Dedifferentiated amniotic fluid mesenchymal stem cell (primary cell): ENCODE measurements at regions not wholly inside any gene's neighbourhood (a gene's known extent, or its start where the extent isn't known, plus 50 kb on each side); places are given as distances from the start of the nearest gene placed in this dataset.
"Not testable (repeated sequence)": the region's sequence is repeated elsewhere in the genome, so short reads cannot be mapped to it uniquely, and the experiment has no call there.

Source experiments
- DNase-seq: peaks from one replicate; pipeline ENCODE4 v3.0.0-alpha.2; 2016; ENCODE audit errors: extremely low spot score

DNA sequence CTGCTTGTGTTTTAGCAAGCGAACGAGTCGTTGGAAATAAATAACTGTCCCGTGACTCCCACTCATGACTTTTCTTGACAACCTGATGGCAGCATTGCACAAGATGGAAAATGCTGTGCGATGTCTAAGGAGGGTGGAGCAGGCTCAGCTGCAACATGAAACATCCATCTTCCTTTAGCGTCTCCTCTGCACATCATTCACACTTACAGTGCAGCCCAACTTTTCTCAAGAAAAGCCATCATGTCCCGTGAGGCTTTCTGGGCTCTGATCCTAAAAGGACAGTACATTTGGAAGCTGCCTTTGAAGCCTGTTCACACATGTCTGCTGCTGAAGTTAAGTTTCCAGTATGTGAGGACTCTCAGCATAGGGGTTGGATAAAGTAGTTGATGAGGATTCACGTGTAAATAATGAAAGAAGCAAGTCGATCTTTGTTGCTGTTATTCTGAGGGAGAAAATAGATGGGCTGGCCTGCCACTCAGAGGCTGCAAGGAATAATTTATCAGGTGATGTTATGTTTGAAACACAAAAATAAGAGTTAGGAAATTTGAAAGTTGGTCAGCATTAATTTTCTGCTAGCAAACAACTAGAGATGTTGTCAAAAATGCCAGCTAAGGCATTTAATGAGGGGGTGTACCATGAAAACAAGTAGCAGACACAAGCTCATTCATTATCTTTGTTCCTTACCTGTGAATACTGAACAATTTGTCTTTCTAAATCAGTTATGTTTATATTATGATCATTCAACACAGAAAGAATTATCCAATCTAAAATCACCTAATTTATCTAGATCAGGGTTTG is 328.7 kb upstream of the ZFP42 start:
- DNase-seq, result no peak

DNA sequence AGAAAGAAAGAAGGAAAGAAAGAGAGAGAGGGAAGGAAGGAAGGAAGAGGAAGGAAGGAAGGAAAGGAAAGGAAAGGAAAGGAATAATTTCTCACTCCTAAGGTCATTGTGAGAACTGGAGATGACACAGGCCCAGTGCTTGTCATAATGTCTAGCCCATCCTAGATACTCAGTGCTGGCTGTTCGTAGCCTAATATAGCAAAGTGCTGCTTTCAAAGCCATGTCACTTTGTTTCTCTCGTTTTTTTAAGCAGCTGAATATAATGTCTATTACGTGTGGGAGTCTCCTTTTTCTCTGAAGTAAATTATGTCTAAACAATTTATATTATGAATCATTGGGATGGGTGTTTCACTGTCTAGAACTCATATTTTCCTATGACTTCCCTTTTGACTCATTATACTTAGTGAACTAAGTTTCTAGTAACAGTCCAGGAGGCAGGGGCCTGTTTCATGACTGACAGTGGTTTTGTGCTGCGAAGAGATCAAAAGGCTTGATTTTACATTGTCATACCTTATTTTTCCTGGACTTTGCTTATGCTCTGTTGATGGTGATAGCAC is 327.0 kb upstream of the ZFP42 start:
- DNase-seq, result peak; percentile 73

DNA sequence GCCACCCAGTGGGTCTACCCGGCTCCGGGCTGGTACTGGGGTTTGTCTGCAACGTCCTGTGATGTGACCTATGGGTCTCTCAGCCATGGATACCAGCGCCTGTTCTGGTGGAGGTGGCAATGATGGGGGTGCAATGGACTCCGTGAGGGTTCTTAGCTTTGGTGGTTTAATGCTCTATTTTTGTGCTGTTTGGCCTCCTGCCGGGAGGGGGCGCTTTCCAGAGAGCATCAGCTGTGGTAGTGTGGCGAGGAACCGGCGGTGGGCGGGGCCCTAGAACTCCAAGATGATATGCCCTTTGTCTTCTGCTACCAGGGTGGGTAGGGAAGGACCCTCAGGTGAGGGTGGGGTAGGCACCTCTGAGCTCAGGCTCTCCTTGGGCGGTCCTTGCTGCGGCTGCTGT is 324.1 kb upstream of the ZFP42 start:
- DNase-seq, result not testable (repeated sequence)

DNA sequence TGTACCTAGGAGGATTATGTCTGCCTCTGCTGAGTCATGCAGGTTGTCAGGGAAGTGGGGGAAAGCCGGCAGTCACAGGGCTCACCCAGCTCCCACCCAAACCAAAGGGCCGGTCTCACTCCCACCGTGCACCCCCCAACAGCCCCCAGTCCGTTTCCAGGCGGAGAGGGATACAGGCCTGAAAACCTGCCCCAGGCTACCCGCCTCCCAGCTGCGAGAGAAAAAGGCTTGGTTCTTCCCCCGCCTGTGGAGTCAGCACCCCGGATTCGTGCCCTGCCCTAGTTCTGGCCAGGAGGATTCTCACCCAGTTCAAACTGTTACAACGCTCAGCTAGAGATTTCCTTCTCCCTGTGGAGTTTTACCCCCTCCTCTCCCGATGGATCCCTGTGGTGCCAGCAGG is 323.6 kb upstream of the ZFP42 start:
- not testable (repeated sequence) for DNase-seq

DNA sequence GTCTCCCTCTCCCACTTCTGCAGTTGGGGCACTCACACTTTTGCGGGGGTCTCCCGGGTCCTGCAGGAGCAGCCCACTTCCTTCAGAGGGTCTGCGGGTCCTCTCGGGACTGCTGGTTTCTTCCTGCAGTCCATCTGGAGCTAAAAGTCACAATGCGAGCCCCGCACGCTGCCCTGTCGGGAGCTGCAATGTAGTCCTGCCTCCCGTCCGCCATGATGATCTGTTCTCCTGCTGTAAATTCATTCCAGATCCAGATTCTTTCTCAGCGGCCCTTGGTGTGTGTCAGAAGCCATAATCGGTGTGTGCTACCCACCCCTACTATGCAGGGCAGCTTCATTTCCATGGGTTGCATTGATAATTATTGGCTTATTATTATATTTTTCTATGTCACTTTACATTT is 323.0 kb upstream of the ZFP42 start:
- DNase-seq, result not testable (repeated sequence)

DNA sequence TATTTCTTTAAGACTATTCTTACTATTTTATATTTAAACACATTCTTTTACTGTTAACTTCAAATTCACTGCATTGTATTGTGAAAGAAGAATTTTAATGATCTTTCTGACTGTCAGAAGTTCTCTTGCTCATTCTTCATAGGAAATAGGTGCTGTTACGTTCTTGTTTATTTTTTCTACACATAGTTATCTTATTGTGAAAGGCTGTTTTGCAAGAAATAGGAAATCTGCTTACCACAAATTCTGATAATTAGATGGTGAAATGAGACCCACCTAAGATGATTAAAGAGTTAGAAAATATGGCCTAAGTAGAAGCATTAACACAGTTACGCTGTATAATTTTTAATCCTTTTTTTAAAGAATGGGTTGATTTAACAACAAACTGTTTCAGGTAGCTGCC is 316.1 kb upstream of the ZFP42 start:
- DNase-seq, result no peak

DNA sequence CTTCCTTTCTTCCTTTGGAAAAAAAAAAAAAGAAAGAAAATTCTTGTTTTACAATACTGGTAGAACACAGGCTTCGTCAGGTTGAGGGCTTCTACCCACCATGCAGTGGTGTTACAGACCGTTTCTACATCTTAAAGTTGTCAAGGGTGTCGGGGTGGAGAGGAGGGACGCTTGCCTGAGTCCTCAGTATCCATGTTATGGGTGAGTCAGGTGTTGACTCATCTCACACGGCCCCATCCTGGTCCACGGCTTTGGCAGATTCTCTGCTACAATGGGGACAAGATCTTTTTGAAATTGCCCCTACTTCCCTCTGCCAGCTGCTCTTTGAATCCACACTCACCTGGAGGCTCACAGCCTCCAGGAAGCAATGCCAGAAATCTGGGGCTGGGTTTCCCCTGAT is 310.3 kb upstream of the ZFP42 start:
- DNase-seq, result no peak

DNA sequence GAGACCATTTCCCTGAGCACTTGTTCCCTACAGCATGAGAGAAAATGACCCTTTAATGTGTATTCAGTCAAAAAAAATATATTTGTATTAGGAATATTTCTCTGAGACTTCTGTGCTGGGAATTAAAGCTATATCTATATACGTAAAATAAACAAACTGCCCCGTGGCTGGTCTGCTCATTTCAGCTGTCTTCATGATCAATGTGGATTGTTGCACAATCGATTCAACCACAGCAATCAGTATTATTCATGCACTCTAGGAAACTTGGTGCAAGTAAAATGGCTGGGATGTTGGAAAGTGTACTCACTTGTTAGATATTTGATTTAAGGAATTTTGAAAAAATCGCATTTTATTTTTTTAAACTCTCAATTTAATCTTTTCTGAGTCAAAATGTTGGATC is 307.9 kb upstream of the ZFP42 start:
- DNase-seq, result no peak

DNA sequence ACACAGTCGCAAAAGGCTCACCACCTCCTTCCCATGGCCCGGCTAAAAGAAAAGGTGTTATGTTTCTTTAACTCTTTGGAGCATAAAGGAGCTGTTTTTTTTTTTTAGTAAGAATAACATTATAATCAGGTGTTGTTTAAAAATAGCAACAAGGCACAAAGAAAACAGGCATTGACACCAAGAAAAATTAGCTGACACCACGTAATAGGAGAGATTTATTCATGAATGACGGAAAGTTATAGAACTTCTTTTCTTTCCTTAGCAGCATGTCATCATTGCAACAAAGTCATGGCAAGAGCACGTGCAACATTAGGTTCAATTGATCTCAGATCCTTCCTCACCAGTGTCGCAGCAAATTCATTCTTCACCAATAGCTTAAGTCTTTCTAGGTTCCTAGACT is 302.9 kb upstream of the ZFP42 start:
- DNase-seq, result no peak

DNA sequence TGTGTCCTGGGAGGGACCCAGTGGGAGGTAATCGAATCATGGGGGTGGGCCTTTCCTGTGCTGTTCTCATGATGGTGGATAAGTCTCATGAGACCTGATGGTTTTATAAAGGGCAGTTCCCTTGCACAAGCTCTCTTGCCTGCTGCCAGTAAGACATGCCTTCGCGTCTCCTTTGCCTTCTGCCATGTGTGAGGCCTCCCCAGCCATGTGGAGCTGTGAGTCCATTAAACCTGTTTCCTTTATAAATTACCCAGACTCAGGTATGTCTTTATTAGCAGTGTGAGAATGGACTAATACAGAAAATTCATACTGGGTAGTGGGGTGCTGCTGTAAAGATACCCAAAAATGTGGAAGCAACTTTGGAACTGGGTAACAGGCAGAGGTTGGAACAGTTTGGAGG is 300.0 kb upstream of the ZFP42 start:
- DNase-seq, result not testable (repeated sequence)

DNA sequence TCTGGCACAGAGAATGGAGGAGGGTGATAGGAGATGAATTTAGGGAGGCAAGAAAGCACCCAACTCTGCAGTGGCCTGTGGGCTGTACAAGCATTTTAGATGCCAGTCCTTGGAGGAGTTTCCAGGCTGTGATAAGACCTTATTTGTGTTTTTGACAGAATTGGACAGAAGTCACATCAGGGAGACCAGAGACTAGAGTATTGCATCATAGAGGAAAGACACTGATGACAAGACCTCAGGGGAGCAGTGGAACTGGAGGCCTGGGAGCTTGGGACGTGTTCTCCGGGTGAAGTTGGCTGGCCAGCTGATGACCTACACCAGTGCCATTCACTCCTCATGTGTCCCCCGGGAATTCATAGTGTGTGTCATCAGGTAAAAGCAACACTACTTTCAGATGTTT is 284.0 kb upstream of the ZFP42 start:
- no peak for DNase-seq

DNA sequence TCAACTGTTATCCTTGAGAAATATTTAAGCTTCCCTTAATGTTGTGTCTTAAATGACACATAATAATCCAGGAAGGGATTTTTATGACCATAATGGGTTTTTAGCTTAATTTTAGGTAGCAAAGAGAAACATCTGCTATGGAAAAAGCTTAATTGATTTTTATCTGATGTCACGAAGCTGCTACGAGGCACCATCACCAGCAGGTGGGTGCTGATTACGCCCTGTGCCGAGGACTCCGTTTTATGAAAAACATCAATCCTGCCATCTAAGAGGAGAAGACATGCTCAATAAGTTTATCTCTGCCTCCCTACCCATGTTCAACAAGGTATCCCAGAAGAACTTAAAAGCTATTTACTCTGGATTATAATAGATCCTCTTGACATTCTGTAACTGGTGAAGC is 280.6 kb upstream of the ZFP42 start:
- DNase-seq, result no peak

DNA sequence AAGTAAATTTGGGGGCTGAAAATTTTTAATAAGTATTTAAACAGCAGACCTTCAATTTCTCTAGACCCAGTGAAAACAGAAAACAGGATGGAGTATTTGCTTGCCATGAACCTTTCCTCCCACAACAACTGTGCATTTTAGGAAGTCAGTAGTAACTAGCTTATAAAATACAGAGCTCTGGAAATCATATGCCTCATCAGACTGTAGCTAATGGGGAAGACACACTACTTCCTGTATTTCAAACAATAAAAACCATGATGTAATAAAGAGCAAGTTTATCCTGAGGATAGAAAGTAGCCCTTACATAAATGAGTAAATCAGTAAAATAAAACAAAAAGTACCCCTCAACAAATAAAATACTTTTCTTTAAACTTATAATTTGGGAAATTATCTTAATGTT is 280.1 kb upstream of the ZFP42 start:
- DNase-seq, result peak; percentile 59

DNA sequence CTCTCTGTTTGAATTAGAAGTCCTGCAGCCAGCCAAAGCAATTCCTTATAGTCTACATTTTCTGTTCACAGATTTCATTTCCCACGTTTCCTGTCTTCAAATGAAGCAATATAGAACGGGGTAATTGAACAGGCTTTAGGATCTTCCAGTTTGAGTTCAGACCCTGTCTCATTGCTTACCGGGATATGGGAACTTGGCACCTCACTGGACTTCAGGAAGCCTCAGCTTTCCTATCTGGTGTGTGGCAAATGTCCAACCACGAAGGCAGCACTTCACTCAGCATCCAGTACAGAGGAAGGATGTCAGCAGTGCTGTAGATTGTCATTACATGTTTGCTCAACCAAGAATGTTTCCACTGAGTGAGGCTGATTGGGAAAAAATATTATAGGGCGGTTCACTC is 271.1 kb upstream of the ZFP42 start:
- no peak for DNase-seq

DNA sequence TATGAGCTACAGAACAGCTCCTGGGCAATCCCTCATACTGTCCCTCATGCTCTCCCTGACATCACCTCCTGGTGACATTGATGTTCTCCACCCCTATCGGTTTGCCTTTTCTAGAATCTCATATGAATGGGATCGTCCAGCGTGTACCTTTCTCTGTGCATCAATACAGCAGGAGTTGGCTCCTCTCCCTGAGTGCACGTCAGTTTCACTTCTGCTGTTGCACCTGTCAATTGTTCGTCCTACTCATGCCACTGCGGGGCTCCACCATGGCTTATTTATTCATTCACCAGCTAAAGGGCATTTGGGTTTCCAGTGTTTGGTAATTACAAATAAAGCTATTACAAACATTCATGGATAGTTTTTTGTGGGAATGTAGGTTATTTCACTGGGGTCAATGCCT is 269.1 kb upstream of the ZFP42 start:
- DNase-seq, result no peak

DNA sequence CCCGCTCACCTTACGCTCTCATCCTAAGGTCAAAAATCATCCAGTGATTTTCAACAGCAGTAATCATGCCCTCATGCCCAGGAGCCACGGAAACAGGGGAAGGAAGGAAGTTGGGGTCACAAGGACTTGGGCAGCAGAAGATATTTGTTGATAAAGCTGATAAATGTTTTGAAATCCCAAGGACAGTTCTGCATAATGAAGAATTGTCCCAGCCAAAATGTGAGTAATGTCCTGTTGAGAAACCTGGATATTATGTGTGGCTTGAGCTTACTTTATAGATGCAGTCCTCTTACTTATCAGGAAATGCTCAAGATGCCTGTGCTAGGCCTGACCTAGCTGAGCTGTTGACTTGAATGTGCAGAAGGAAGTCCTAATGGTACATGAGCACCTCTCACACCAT is 263.0 kb upstream of the ZFP42 start:
- no peak for DNase-seq

DNA sequence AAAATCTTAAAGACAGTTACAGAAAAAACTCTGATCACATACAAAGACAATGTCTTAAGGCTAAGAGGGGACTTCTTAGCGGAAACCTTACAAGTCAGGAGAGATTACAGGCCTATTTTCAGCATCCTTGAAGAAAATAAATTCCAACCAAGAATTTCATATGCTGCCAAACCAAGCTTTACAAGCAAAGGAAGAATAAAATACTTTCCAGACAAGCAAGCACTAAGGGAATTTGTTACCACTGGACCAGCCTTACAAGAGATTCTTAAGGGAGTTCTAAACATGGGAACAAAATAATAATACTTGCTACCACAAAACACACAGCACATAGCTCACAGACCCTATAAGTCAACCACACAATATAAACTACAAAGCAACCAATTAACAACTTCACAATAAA is 255.8 kb upstream of the ZFP42 start:
- DNase-seq, result no peak

DNA sequence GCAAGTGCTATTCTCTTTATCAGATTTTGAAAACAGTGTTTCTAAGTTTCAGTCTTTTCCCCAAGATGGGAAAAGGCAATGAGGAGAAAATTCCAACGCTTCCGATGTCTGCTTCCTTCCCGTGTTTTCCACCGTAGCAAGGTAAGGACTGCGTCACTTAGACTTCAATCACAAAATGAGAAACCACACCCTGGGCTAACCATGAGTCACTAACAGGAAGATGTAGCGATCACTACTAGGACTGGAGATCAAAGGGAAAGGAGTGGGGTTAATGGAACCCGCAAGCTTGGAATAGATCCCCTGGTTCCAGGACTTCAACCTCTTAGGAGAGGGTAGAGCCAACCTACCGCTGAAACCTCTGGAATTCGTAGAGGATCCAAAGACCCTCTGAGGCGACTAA is 250.7 kb upstream of the ZFP42 start:
- no peak for DNase-seq

DNA sequence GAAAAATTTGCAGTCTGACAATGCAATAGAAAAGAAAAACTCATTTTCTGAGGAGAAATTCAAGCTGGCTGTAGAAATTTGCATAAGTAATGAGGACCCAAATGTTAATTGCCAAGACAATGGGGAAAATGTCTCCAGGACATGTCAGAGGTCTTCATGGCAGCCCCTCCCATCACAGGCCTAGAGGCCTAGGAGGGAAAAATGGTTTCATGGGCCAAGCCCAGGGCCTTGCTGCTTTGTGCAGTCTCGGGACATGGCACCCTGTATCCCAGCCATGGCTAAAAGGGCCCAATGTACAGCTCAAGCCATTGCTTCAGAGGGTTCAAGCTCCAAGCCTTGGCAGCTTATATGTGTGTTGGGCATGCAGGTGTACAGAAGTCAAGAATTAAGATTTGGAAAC is 244.9 kb upstream of the ZFP42 start:
- not testable (repeated sequence) for DNase-seq

DNA sequence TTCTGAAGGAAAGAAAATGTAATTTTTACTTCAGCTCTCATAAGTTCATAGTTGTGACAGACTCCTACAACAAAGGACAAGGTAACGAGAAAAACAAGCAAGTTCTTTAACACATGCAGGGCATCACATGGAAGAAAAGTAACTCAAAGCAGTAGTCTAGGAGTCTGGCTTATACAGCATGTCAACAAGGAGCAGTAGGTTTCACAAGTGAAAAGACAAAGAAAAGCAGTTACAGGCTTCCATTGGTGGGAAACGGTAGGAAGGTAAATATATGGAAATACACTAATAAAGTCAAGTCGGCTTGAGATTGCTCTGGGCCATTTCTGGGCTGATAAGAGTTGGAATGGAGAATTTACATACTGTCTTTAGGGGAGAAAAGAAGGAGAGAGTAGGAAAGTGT is 228.4 kb upstream of the ZFP42 start:
- no peak for DNase-seq

DNA sequence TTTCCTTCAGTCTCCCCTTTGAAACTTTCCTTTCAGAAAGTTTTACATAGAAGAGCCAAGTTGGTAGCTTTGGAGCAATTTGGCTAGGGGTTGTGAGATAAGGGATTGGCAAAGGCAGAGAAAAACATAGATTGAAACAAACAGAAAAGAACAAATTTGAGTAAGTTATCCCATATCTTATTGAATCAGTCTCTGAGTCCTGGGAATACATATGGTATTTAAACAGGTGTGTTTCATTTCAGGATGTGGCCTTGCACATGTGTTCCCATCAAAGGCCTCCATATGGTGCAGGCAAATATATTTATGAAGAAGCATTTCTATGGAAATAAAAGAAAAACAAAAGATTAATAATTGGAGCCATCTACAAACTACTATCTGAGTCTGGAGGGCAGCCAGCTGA is 227.9 kb upstream of the ZFP42 start:
- no peak for DNase-seq

DNA sequence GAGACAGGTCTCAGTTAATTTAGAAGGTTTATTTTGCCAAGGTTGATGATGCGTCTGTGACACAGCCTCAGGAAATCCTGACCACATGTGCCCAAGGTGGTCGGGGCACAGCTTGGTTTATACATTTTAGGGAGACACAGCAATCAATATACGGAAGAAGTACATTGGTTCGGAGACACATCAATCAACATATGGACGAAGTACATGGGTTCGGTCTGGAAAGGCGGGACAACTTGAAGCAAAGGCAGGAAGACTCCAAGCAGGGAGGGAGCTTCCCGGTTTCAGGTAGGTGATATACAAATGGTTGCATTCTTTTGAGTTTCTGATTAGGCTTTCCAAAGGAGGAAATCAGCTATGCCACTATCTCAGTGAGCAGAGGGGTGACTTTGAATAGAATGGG is 225.2 kb upstream of the ZFP42 start:
- DNase-seq, result no peak

DNA sequence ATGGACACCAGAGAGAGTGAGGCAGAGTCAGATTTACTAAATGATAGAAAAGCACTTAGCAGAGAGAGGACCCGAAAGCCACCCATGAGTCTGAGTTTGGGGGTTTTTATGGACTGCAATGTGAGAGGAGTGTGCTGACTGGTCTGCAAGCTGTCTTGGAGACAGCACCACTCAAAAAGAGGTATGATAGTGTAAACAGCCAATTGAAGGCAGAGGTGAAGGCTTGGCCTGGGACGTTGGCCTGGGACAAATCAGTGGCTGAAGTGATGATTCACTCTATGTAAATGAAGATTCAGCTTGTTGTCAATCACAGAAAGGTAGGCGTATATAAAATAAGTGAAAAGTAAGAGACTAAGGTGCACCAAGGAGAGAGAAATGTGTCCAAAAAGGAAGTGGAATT is 217.6 kb upstream of the ZFP42 start:
- DNase-seq, result no peak

DNA sequence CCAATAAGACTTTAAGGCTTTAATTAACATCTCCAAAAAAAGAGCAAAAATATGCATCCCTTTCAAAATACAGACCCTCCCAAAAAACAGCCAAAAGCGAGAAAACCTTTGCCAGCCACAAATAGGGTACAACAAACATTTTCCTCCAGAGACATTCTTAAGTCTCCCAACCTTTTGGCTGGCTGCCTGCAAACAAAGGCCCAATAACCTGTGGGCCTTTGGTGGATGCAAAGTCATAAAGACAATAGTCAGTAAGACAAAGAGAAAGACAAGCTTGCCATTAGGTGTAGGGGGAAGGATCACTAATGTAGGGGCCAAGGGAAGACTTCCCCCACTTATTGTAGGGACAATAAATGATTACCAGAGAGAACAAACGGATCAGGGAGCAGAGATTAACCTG is 215.5 kb upstream of the ZFP42 start:
- no peak for DNase-seq
